K562 (cell line): ENCODE measurements at regions not wholly inside any gene's neighbourhood (a gene's known extent, or its start where the extent isn't known, plus 50 kb on each side); places are given as distances from the start of the nearest gene placed in this dataset.

Source experiments
- ATAC-seq: fragments of 200-7000 bp; cut with Tn5 transposase; 3 replicates; pipeline ENCODE4 v1.9.1; 2020; ENCODE audit warnings: moderate library complexity
- BruUV-seq: library from RNA; stranded (reverse); fragments of 400-500 nt; replicated peaks from 2 replicates; lab custom pipeline; 2021; lab: Mats Ljungman, UMichigan
- CTCF ChIA-PET: fragments of 300-600 bp; formaldehyde crosslinking; extraction: SDS; loops from one replicate; lab custom pipeline; 2021; ENCODE audit warnings: low intra/inter-chr PET ratio; lab: Yijun Ruan, JAX
- POLR2A ChIA-PET: fragments of 300-600, 350-650 bp; sonication (Branson Sonifier 250); formaldehyde crosslinking; extraction: SDS; loops from one replicate; lab custom pipeline; 2021; ENCODE audit warnings: antibody characterized with exemption, inconsistent platforms; lab: Yijun Ruan, JAX
- DNase-seq, 4 experiments: peaks; one replicate each; pipeline versions ENCODE4 v3.0.0 to v3.0.0-alpha.2; 2011 to 2018; ENCODE audit warnings: low spot score in 3 of 4, mixed read lengths in 3 of 4; ENCODE audit errors: extremely low read depth in 1 of 4
- FAIRE-seq: peaks from 2 replicates; lab custom pipeline; 2011; peaks lifted over from hg19 to GRCh38; lab: Jason Lieb, UNC
- H2AFZ ChIP-seq: 2 replicates; pipeline ENCODE4 v1.6.0; 2011; ENCODE audit warnings: low read depth, low read length, control low read depth, inconsistent platforms
- H3K27ac ChIP-seq: fragments of 200-600 bp; 3 replicates; pipeline ENCODE4 v1.8.0; 2011; ENCODE audit warnings: low read depth, mild to moderate bottlenecking, control low read depth, inconsistent platforms, low read length, moderate library complexity, mixed read lengths; ENCODE audit errors: extremely low read depth
- H3K27me3 ChIP-seq, 2 experiments: fragments of 300-600 bp in 1 of 2; 2 replicates in 1 of 2; 3 replicates in 1 of 2; pipeline versions ENCODE4 v1.6.0 to v1.8.0; 2011; ENCODE audit warnings: inconsistent platforms in 2 of 2, low read length in 2 of 2, mild to moderate bottlenecking in 1 of 2, mixed read lengths in 1 of 2, moderate library complexity in 1 of 2; ENCODE audit not compliant: control insufficient read depth in 2 of 2, insufficient read depth in 2 of 2
- H3K36me3 ChIP-seq: fragments of 300-600 bp; 3 replicates; pipeline ENCODE4 v1.8.0; 2011; ENCODE audit warnings: mild to moderate bottlenecking, low read length, inconsistent platforms; ENCODE audit not compliant: control insufficient read depth, insufficient read depth
- H3K4me1 ChIP-seq, 2 experiments: fragments of 200-600 bp in 1 of 2; replicated peaks in 1 of 2; 2 replicates in 1 of 2; 3 replicates in 1 of 2; pipeline versions ENCODE4 v1.5.1 to v1.8.0; 2011; ENCODE audit warnings: inconsistent platforms in 2 of 2, low read length in 2 of 2, mild to moderate bottlenecking in 1 of 2, mixed read lengths in 1 of 2, moderate library complexity in 1 of 2; ENCODE audit not compliant: control insufficient read depth in 2 of 2, insufficient read depth in 2 of 2
- H3K4me2 ChIP-seq: 2 replicates; pipeline ENCODE4 v1.6.1; 2011; ENCODE audit warnings: low read length, control low read depth, inconsistent platforms, mixed read lengths; ENCODE audit not compliant: insufficient read depth
- H3K4me3 ChIP-seq: fragments of 200-600 bp; sonication (generic), shearing (Covaris generic); 2 replicates; pipeline ENCODE4 v1.5.1; 2016; ENCODE audit warnings: control low read depth, inconsistent platforms
- H3K79me2 ChIP-seq: fragments of 200-600 bp; 3 replicates; pipeline ENCODE4 v1.8.0; 2011; ENCODE audit warnings: low read length, inconsistent platforms; ENCODE audit not compliant: control insufficient read depth, insufficient read depth
- H3K9ac ChIP-seq, 2 experiments: 2 replicates each; pipeline versions ENCODE4 v1.6.0 to v1.6.1; 2011; ENCODE audit warnings: low read depth in 2 of 2, low read length in 2 of 2, control low read depth in 1 of 2, inconsistent platforms in 1 of 2, mild to moderate bottlenecking in 1 of 2, mixed read lengths in 1 of 2; ENCODE audit not compliant: insufficient read depth in 1 of 2
- H3K9me1 ChIP-seq: one replicate; pipeline ENCODE4 v1.6.0; 2011; ENCODE audit warnings: inconsistent platforms, mild to moderate bottlenecking, low read length, moderate library complexity; ENCODE audit not compliant: control insufficient read depth, insufficient read depth
- H3K9me3 ChIP-seq: replicated peaks from 2 replicates; pipeline ENCODE4 v1.5.1; 2011; ENCODE audit warnings: low read depth, low read length, inconsistent platforms; ENCODE audit not compliant: control insufficient read depth, insufficient read depth
- H4K20me1 ChIP-seq: replicated peaks from 2 replicates; pipeline ENCODE4 v1.6.1; 2011; ENCODE audit warnings: low read length, inconsistent platforms, mixed read lengths; ENCODE audit not compliant: control insufficient read depth, insufficient read depth
- ELF2 ChIP-seq: fragments of 250-450 bp; sonication (Bioruptor Pico); IDR thresholded peaks from 2 replicates; pipeline ENCODE4 v1.5.0; 2021; ENCODE audit warnings: mild to moderate bottlenecking
- KHSRP ChIP-seq: fragments of 450-650 bp; IDR thresholded peaks from 2 replicates; pipeline ENCODE4 v1.6.1; 2017
- MCM5 ChIP-seq: fragments of 450-650 bp; IDR thresholded peaks from 2 replicates; pipeline ENCODE4 v1.6.1; 2016; ENCODE audit warnings: low read depth
- RBM17 ChIP-seq: fragments of 200-400 bp; formaldehyde crosslinking; IDR thresholded peaks from 2 replicates; pipeline ENCODE4 v1.6.1; 2017; ENCODE audit warnings: low read depth, mild to moderate bottlenecking, low read length, borderline replicate concordance
- REST ChIP-seq, 2 experiments: fragments of 450-650 bp; formaldehyde crosslinking in 1 of 2; IDR thresholded peaks; 2 replicates each; pipeline versions ENCODE4 v1.4.0 to v1.6.1; 2014 to 2020; ENCODE audit warnings: mild to moderate bottlenecking in 2 of 2, borderline replicate concordance in 1 of 2, low read depth in 1 of 2
- TCF7 ChIP-seq: sonication (generic); IDR thresholded peaks from 2 replicates; pipeline ENCODE4 v1.6.1; 2016; ENCODE audit warnings: antibody characterized with exemption, borderline replicate concordance
- ZKSCAN8 ChIP-seq: fragments of 200-800 bp; sonication (Bioruptor generic); IDR thresholded peaks from 2 replicates; pipeline ENCODE4 v1.6.1; 2016; ENCODE audit warnings: missing genetic modification characterization, missing compliant biosample characterization
- ZNF24 ChIP-seq: fragments of 450-650 bp; IDR thresholded peaks from 2 replicates; pipeline ENCODE4 v1.6.1; 2016
- ZNF253 ChIP-seq: fragments of 250-450 bp; sonication (Bioruptor Pico); conservative IDR thresholded peaks from 2 replicates; pipeline ENCODE4 v1.6.1; 2021; ENCODE audit warnings: mild to moderate bottlenecking
- ZNF592 ChIP-seq: fragments of 450-650 bp; IDR thresholded peaks from 2 replicates; pipeline ENCODE4 v1.6.1; 2017; ENCODE audit warnings: antibody characterized with exemption, mild to moderate bottlenecking
- in situ Hi-C: fragments of 300-500 bp; cut with MboI; formaldehyde crosslinking; loops from 4 replicates; pipeline ENCODE4 v1.15.0; 2018; ENCODE audit warnings: inconsistent platforms, mixed read lengths
- intact Hi-C: fragments of 100-400 bp; cut with micrococcal nuclease; formaldehyde crosslinking; loops from 2 replicates; pipeline ENCODE4 v1.14.2; 2022

GRCh38 chr6:145345094-145345493 lies 390.2 kb downstream of the EPM2A start:
- DNase-seq (no peak), FAIRE-seq (no peak), ATAC-seq (no peak)
- POLR2A ChIA-PET = no interaction called here
- Histone ChIP-seq H3K4me3 (no peak overlapping the region), H3K9me1 (no peaks in the 10 kb centered on the region), H3K27ac (no peak overlapping the region), H2AFZ (no peak overlapping the region), H3K36me3 (no peaks in the 10 kb centered on the region), H3K9ac (no peak overlapping the region), H3K27me3 (no peaks in the 10 kb centered on the region), H3K9me3 (peaks cover 2% of the 10 kb centered on the region; the same call in 1 of the 2 replicates), H4K20me1 (no peaks in the 10 kb centered on the region), H3K4me2 (no peak overlapping the region), H3K4me1 (no peaks in the 10 kb centered on the region), H3K79me2 (no peaks in the 10 kb centered on the region)
- no TSS peak for BruUV-seq
- intact Hi-C loops (no loop called here), in situ Hi-C loops (no loop called here)
- CTCF ChIA-PET = no interaction called here
- TF ChIP-seq ZNF592 (no peak), RBM17 (no peak), ZKSCAN8 (no peak), KHSRP (no peak), ZNF24 (no peak), REST (IDR thresholded peaks at IDR 0.05; ENCODE audit: borderline replicate concordance) (no peak), REST (CRISPR knock-in tag; IDR thresholded peaks at IDR 0.05; ENCODE audit: low read depth) (no peak), ELF2 (CRISPR knock-in tag) (no peak), MCM5 (no peak), TCF7 (no peak), ZNF253 (CRISPR knock-in tag) (no peak)
